KMS-11 (cell line): ENCODE measurements at regions not wholly inside any gene's neighbourhood (a gene's known extent, or its start where the extent isn't known, plus 50 kb on each side); places are given as distances from the start of the nearest gene placed in this dataset.

Experiments used
- H2AFZ ChIP-seq: fragments of 200-600 bp; sonication (generic); 2 replicates; pipeline ENCODE4 v1.6.1; 2016; ENCODE audit warnings: antibody characterized with exemption, mixed run types, low read depth
- H3K27ac ChIP-seq: fragments of 200-600 bp; sonication (generic); 2 replicates; pipeline ENCODE4 v1.6.1; 2016; ENCODE audit warnings: mild to moderate bottlenecking, mixed run types
- H3K27me3 ChIP-seq: fragments of 200-600 bp; sonication (generic); 2 replicates; pipeline ENCODE4 v1.6.1; 2017; ENCODE audit warnings: mild to moderate bottlenecking, low read depth, mixed run types, moderate library complexity; ENCODE audit not compliant: insufficient read depth
- H3K36me3 ChIP-seq: fragments of 200-600 bp; sonication (generic); 2 replicates; pipeline ENCODE4 v1.6.1; 2017; ENCODE audit warnings: mild to moderate bottlenecking, mixed run types; ENCODE audit not compliant: insufficient read depth
- H3K4me1 ChIP-seq: fragments of 200-600 bp; sonication (generic); 2 replicates; pipeline ENCODE4 v1.6.1; 2016; ENCODE audit warnings: mild to moderate bottlenecking, low read depth, mixed run types; ENCODE audit not compliant: poor library complexity, severe bottlenecking
- H3K4me2 ChIP-seq: fragments of 200-600 bp; sonication (generic); 2 replicates; pipeline ENCODE4 v1.7.0; 2016; ENCODE audit warnings: mild to moderate bottlenecking, mixed run types
- H3K4me3 ChIP-seq: fragments of 200-600 bp; sonication (generic); IDR thresholded peaks from 2 replicates; pipeline ENCODE4 v1.6.1; 2017; ENCODE audit warnings: low read depth, low read length, mixed read lengths; ENCODE audit not compliant: insufficient read depth
- H3K79me2 ChIP-seq: fragments of 200-600 bp; sonication (generic); 2 replicates; pipeline ENCODE4 v1.6.1; 2016; ENCODE audit warnings: low read depth, mixed run types; ENCODE audit not compliant: insufficient read depth
- H3K9ac ChIP-seq: fragments of 200-600 bp; sonication (generic); 2 replicates; pipeline ENCODE4 v1.6.1; 2016; ENCODE audit warnings: mild to moderate bottlenecking, mixed run types
- H4K20me1 ChIP-seq: fragments of 200-600 bp; sonication (generic); 2 replicates; pipeline ENCODE4 v1.6.1; 2016; ENCODE audit warnings: mild to moderate bottlenecking, mixed run types; ENCODE audit not compliant: insufficient read depth
- TF ChIP-seq, protein P1 (sequence below): fragments of 200-600 bp; sonication (generic); conservative IDR thresholded peaks from 2 replicates; pipeline ENCODE4 v1.6.1; 2017; ENCODE audit warnings: low read depth, mild to moderate bottlenecking, antibody characterized with exemption, low read length, moderate library complexity, mixed read lengths

DNA sequence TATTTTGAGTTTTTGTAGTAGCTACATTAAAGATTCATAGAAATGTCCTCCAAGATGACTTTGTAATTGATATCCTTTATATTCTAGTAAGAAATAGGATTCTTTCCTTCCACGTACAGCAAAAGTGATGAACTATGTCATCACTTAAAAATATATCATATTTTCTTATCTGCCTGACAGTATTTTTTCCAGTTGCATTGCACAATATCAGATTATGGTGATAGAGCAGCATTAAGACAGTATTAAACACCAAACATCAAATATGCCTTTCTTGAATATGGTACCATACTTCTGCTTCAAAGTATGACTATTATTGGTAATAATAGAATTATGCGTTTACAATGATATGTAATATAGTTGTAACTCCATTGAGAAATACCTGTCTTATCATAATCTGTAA lies 919.8 kb upstream of the EDIL3 start:
- no peaks in the 10 kb centered on the region for H3K27me3 ChIP-seq
- no peak overlapping the region for H2AFZ ChIP-seq
- no peaks in the 10 kb centered on the region for H3K36me3 ChIP-seq
- H4K20me1 ChIP-seq, result no peaks in the 10 kb centered on the region
- no peak overlapping the region for H3K27ac ChIP-seq
- H3K9ac ChIP-seq, result no peak overlapping the region
- no peaks in the 10 kb centered on the region for H3K4me1 ChIP-seq
- H3K4me3 ChIP-seq, result no peak overlapping the region
- TF ChIP-seq, protein P1, sequence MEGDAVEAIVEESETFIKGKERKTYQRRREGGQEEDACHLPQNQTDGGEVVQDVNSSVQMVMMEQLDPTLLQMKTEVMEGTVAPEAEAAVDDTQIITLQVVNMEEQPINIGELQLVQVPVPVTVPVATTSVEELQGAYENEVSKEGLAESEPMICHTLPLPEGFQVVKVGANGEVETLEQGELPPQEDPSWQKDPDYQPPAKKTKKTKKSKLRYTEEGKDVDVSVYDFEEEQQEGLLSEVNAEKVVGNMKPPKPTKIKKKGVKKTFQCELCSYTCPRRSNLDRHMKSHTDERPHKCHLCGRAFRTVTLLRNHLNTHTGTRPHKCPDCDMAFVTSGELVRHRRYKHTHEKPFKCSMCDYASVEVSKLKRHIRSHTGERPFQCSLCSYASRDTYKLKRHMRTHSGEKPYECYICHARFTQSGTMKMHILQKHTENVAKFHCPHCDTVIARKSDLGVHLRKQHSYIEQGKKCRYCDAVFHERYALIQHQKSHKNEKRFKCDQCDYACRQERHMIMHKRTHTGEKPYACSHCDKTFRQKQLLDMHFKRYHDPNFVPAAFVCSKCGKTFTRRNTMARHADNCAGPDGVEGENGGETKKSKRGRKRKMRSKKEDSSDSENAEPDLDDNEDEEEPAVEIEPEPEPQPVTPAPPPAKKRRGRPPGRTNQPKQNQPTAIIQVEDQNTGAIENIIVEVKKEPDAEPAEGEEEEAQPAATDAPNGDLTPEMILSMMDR, result no peak
- H3K79me2 ChIP-seq, result no peaks in the 10 kb centered on the region
- no peak overlapping the region for H3K4me2 ChIP-seq

DNA sequence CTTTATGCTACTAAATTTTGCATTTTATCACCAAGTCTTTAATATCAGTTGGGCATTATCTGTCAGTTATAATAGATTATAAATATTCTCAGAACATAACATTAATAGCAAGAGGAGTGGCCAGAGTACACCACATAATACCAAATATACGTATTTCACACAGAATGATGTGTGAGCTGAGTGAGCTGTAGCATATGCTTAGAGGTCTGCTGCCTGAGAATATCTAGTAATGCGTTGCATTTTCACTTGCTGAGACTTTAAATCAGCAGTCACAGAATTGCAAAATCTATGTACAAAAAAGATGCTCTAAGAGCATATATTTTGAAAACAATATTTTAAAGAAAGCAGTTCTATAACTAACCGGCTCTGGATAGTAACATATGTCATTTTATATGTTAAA lies 921.1 kb upstream of the EDIL3 start:
- Histone ChIP-seq H3K79me2 (no peaks in the 10 kb centered on the region), H3K36me3 (no peaks in the 10 kb centered on the region), H2AFZ (no peak overlapping the region), H3K4me3 (no peak overlapping the region), H4K20me1 (no peaks in the 10 kb centered on the region), H3K4me2 (no peak overlapping the region), H3K4me1 (no peaks in the 10 kb centered on the region), H3K27me3 (no peaks in the 10 kb centered on the region), H3K9ac (no peak overlapping the region), H3K27ac (no peak overlapping the region)
- TF ChIP-seq, protein P1, result no peak

DNA sequence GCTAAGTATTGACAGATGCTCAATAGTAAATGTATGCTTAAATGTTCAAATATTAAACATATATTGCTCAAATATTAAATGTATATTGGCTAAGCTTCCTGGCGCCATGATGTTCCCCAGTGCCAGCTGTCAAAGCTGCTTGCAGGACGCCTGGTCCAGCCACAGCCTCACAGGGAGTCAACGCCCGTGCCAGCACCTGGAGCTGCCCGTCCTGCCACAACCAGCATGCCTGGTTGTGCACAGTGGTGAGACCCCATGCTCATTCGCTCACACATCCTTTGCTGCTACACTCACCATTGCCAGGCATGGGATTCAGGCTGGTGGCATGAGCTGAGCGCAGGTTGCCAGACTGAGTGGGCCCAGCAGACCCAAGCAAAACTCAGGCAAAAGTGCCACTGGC lies 926.9 kb upstream of the EDIL3 start:
- Histone ChIP-seq H3K4me1 (no peaks in the 10 kb centered on the region), H3K9ac (no peak overlapping the region), H3K4me2 (no peak overlapping the region), H3K79me2 (no peaks in the 10 kb centered on the region), H3K27ac (no peak overlapping the region), H3K4me3 (no peak overlapping the region), H3K27me3 (no peaks in the 10 kb centered on the region), H3K36me3 (no peaks in the 10 kb centered on the region), H4K20me1 (no peaks in the 10 kb centered on the region), H2AFZ (no peak overlapping the region)
- TF ChIP-seq, protein P1, result no peak

DNA sequence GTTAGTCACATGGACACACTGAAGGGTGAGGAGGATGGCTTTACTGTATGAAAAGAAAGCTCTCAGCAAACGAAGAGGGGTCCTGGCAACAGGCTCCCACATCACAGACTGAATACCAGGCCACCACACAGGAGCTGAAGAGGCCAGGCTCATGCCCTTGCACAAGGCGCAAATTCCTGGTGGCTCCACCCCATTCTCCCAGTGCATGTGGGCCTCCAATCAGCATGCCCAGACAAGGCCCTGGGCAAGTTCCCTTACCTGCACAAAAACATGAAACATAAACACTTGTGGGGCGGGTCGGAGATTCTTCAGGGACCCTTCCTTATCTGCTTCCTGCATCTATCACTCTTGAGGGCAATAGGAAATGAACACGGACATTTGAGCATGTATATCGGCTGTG lies 935.8 kb upstream of the EDIL3 start:
- Histone ChIP-seq H3K27ac (no peak overlapping the region), H3K27me3 (no peaks in the 10 kb centered on the region), H3K4me3 (no peak overlapping the region), H4K20me1 (no peaks in the 10 kb centered on the region), H3K36me3 (no peaks in the 10 kb centered on the region), H3K9ac (no peak overlapping the region), H2AFZ (no peak overlapping the region), H3K4me2 (no peak overlapping the region), H3K79me2 (no peaks in the 10 kb centered on the region), H3K4me1 (no peaks in the 10 kb centered on the region)
- TF ChIP-seq, protein P1, result no peak

DNA sequence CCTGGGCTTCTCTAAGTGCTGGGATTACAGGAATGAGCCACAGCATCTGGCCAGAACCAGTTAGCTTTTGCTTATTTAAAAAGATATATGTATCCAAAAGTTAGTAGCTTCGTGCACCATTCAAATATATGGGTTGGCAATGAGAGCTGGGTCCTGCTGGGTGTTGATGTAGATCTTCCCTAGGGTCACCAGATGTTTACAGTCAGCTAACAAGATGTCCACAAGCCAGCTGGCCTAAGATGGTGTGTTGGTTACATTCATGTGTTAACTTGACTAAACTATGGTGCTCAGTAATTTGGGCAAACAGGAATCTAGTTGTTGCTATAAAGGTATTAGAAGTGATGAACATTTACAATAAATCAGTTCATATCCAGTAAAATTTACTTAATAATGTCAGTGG lies 948.6 kb upstream of the EDIL3 start:
- H4K20me1 ChIP-seq, result no peaks in the 10 kb centered on the region
- TF ChIP-seq, protein P1, result no peak
- no peak overlapping the region for H2AFZ ChIP-seq
- no peak overlapping the region for H3K4me2 ChIP-seq
- H3K36me3 ChIP-seq, result no peaks in the 10 kb centered on the region
- no peak overlapping the region for H3K4me3 ChIP-seq
- H3K27me3 ChIP-seq, result no peaks in the 10 kb centered on the region
- H3K4me1 ChIP-seq, result no peaks in the 10 kb centered on the region
- H3K9ac ChIP-seq, result no peak overlapping the region
- no peaks in the 10 kb centered on the region for H3K79me2 ChIP-seq
- no peak overlapping the region for H3K27ac ChIP-seq
